ENCODE measurements at regions not wholly inside any gene's neighbourhood (a gene's known extent, or its start where the extent isn't known, plus 50 kb on each side); places are given as distances from the start of the nearest gene placed in this dataset.

GRCh38 chr12:126607157-126607556, 1541.9 kb downstream of the AACS start:
- Histone ChIP-seq H3T11ph (ENCODE audit: low read length) (no peak overlapping the region), H3K18ac (ENCODE audit: insufficient read length, low read depth, low read length) (no peak overlapping the region), H3K9me3 (ENCODE audit: control insufficient read depth, low read depth, low read length) (no peaks in the 10 kb centered on the region), H3K27me3 (ENCODE audit: insufficient read depth, low read length) (no peaks in the 10 kb centered on the region), H4K91ac (ENCODE audit: insufficient read length, low read depth, low read length) (no peak overlapping the region), H2BK15ac (ENCODE audit: low read depth, low read length) (no peak overlapping the region), H2AK5ac (ENCODE audit: insufficient read length, low read length) (no peak overlapping the region), H2BK20ac (ENCODE audit: low read depth, low read length, poor library complexity, severe bottlenecking) (no peak overlapping the region), H3K14ac (ENCODE audit: insufficient read depth, low read length) (no peak overlapping the region), H2AFZ (ENCODE audit: low read length) (no peak overlapping the region), H3K4ac (ENCODE audit: low read depth, low read length) (no peak overlapping the region), H3K27ac (ENCODE audit: insufficient read length, low read depth, low read length) (no peak overlapping the region), H2BK120ac (ENCODE audit: low read depth, low read length, poor library complexity, severe bottlenecking) (no peak overlapping the region), H4K5ac (ENCODE audit: insufficient read length, low read depth, low read length) (no peak overlapping the region), H3K23me2 (ENCODE audit: insufficient read length, low read depth, low read length, poor library complexity, severe bottlenecking) (no peaks in the 10 kb centered on the region), H3K9ac (ENCODE audit: extremely low read depth, insufficient read length, low read length) (no peak overlapping the region), H3K56ac (ENCODE audit: insufficient read length, low read depth, low read length) (no peak overlapping the region), H3K4me1 (ENCODE audit: insufficient read depth, low read length) (no peaks in the 10 kb centered on the region), H4K20me1 (ENCODE audit: control insufficient read depth, insufficient read depth, insufficient read length) (no peaks in the 10 kb centered on the region), H2BK12ac (ENCODE audit: insufficient read length, low read depth, low read length) (no peak overlapping the region), H4K8ac (replicated peaks; ENCODE audit: insufficient read length, low read depth, low read length) (no peak overlapping the region), H3K79me2 (ENCODE audit: insufficient read depth, low read length) (no peaks in the 10 kb centered on the region), H2BK5ac (ENCODE audit: insufficient read length, low read length) (no peak overlapping the region), H3K79me1 (ENCODE audit: insufficient read depth, low read depth, low read length, poor library complexity, severe bottlenecking) (no peaks in the 10 kb centered on the region), H3K4me2 (ENCODE audit: insufficient read depth, insufficient read length, low read length) (no peak overlapping the region), H3K23ac (ENCODE audit: insufficient read length, low read depth, low read length) (no peak overlapping the region)
- TF ChIP-seq CTCF (conservative IDR thresholded peaks at IDR 0.05): no peak
- Mint-ChIP-seq H3K27ac (no peak overlapping the region), H3K36me3 (ENCODE audit: insufficient read depth in 1 of 3, low read depth in 3 of 3) (peaks cover 3 to 6% (median 4%) of the 10 kb centered on the region in 3 experiments; a peak in 5 of 7 replicates), H3K9me3 (peaks cover 8 to 13% of the 10 kb centered on the region in 2 experiments), H3K4me3 (no peak overlapping the region), H3K27me3 (ENCODE audit: low read depth) (no peaks in the 10 kb centered on the region), H3K4me1 (peaks cover 7 to 14% of the 10 kb centered on the region in 2 experiments)
- no peak for DNase-seq
- WGBS (ENCODE audit: extremely low coverage, insufficient read length, low lambda C conversion rate): no CpG with 5 or more reads among the region's 1 CpG

Measured in H9 (cell line).